HG03196 (cell line): ENCODE measurements at regions not wholly inside any gene's neighbourhood (a gene's known extent, or its start where the extent isn't known, plus 50 kb on each side); places are given as distances from the start of the nearest gene placed in this dataset.

Experiments used
- ATAC-seq: cut with Tn5 transposase; IDR thresholded peaks from one replicate; pipeline ENCODE4 v1.9.1; 2021; ENCODE audit not compliant: unreplicated experiment

DNA sequence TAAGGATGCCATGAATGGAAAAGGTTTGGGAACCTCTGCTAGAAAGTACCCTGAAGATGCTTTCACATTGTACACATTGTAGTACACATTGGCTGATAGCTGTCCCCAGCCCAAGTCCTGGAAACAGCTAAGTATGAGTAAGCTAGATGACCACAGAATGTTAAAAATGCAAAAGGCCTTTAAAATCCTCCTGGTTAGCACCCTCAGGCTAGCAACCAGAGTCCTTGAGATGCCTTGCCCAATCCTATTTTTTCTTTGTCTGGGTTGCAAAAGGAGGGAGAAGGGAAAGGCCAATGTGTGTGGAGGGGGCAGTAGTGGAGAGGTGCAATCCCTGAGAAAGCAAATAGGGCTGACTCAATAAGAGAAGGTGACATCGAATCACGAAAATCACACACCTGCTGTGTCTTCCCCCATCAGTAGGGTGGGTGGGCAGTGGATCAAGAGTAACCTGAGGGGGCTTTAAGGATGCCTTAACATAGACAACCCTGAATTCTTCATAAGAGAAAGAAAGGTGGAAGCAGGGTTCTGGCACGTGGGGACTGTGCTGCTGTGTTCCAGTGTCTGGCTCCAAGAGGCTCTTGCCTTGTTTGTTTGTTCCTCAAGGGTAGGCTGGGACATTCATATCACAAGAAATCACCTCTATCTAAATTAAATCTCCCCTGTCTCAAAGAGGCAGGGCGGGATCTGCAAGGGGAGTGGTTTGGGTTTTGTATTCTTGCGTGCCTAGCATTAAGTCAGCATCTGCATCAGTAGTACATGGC lies 266.2 kb upstream of the PLXNA2 start:
- no peak for ATAC-seq

DNA sequence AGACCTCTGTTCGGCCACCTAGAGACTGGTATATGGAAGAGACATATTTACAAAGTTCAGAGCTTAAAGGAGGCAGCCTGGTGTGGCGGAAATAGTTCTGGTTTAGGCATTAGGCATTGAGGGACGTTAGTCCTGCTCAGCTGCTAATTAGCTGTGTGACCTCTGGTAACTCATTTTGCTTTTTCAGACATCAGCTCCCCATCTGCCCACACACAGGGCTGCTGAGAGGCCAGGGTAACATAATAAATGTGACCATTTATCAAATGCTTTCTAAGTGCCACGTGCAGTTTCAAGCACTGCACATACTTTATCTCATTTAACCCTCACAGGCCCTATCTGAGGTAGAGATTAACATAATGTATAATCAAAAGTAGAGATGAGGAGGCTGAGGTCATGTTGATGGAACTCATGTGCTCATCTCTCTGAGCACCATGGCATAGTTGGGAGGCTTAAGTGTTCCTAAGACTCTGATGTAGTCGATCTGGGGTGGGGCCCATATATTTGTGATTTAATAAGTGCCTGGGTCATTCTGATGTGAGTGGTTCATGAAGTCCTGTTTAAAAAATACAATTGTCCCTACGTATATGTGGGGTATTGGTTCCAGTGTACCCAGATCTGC lies 267.2 kb upstream of the PLXNA2 start:
- no peak for ATAC-seq

DNA sequence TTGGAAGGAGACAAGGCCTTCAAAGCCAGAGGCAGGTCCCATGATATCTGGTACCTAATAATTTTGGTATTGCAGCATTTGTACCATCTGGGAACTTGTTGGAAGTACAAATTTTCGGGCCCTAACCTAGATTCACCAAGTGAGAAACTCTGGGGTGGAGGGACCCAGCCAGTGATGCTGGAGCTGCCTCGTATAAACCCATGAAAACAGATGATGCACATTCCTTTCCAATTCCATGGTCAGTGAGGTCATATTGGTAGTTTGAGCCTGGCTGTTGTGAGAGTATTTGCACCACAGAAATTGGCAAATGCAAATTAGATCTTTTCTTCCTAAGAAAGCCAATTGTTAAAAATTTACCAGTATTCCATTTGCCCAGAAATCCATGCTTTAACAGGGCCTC lies 269.6 kb upstream of the PLXNA2 start:
- no peak for ATAC-seq

DNA sequence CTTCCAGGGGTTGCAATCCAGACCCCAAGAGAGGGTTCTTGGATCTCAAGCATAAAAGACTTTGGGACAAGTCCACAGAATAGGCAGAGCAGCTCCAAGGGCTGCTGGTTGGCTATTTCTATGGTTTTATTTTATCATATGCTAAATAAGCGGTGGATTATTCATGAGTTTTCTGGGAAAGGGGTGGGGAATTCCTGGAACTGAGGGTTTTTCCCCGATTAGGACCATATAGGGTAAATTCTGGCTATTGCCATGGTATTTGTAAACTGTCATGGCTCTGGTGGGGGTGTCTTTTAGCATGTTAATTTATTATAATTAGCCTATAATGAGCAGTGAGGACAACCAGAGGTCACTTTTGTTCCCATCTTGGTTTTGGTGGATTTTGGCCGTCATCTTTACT lies 270.9 kb upstream of the PLXNA2 start:
- ATAC-seq: no peak

DNA sequence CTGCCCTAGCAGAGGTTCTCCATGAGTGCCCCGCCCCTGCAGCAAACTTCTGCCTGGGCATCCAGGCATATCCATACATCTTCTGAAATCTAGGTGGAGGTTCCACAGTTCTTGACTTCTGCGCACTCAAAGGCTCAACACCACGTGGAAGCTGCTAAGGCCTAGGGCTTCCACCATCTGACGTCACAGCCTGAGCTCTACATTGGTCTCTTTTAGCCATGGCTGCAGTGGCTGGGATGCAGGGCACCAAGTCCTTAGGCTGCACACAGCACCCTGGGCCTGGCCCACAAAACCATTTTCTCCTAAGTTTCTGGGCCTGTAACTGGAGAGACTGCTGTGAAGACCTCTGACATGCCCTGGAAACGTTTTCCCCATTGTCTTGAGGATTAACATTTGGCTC lies 272.6 kb upstream of the PLXNA2 start:
- ATAC-seq: no peak

DNA sequence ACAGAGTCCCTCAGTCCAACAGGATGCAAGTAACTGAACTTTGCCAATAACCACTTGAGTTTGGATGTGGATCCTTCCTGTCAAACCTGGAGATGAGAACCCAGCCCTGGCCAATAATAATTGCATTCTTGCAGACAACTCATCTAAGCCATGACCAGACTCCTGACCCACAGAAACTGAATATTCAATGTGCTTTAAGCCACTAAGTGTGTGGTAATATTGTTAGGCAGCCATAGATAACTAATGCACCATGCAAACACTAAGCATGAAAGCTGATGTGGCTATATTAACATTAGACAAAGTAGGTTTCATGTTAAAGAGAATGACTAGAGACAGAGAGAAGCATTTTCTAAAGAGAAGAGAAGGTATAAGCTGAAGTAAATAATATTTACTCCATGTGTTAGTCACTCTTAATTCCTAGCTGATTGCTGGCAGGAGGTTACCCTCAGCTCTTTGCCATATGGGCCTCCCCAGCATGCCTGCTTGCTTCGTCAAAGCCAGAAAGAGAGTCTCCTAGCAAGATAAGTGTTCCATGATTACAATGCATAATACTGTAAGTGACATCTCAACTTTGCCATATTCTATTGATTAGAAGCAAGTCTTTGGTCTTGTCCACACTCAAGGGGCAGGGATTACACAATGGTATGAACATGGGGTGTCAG lies 276.4 kb upstream of the PLXNA2 start:
- no peak for ATAC-seq

DNA sequence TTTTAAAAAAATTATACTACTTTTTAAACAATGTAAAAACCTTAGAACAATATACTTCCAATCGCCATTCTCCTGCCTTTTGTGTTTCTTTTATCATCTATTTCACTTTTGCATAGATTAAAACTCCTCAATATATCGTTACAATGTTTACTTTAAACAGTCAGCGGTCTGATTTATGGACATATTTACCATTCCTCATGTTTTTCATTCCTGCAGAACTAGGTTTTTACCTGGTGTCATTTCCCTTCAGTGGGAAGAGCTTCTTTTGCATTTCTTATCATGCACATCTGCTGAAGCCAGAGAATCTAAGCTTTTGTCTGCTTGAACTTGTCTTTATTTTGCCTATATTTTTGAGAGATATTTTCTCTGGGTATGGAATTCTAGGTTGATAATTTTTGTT lies 277.4 kb upstream of the PLXNA2 start:
- no peak for ATAC-seq

DNA sequence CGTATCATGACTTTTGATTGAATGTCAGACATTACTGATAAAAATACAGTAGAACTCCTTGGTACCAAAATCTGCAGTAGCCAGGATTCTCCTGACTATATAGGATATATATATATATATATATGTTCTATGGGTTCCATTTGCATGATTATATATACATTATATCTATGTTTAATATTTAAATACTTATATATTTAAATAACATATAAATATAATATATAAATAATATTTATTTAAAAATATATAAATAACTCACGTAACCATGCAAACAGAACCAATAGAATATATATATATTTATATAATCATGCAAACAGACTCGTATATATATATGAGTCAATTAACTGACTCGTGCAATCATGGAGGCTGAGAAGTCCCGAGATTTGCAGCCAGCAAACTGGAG lies 278.8 kb upstream of the PLXNA2 start:
- no peak for ATAC-seq

DNA sequence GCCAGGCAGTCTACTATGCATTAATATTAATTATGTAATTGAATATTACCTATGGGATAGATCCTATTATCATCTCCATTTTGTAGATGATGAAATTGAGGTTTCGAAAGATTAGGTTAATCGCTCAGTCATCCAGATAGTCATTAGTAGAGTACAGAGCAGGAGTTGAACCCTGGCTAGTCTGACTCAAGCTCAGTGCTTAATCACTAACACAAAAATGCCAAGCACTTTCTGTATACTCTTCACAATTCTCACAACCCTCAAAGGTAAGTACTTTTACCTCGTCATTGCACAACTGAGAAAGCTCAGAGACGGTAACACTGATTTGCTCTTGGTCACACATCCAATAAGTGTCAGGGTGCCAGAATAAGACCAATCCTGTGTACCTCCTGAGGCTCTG lies 280.2 kb upstream of the PLXNA2 start:
- no peak for ATAC-seq

DNA sequence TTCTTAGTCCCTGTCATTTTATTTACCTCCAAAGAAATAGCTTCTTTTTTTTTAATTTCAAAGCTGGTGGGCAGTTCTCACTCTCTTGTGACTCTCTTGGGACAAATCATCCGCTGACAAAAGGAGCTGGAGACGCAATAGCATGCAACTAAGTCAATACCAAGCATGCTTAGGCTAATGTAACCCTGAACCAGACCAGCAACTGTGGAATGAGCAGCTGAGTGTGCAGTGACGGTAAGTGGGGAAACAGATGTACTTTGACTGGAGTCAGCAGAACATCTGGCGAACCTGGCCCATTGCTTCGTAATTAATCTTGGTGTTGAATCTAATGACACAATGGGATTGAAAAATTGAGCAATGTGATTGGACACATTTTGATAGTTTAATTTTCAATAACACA lies 280.7 kb upstream of the PLXNA2 start:
- no peak for ATAC-seq

DNA sequence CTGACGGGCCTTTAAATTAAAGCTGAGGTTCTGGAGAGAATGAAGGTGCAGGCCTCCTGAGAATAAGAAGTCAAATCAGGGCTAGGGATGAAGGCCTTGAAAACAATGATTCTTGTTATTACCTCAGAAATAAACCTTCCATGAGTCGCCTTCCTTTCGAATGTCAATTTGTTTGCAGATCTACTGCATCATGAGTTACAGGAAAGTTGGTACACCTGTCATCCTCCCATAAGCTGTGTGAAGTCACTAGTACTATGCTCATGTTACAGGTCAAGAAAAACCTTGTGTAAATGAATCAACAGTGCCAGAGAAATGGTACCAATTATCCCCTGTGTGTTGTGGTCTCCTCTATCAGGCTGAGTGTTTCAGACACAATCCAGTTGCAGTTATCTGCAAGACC lies 281.2 kb upstream of the PLXNA2 start:
- no peak for ATAC-seq

DNA sequence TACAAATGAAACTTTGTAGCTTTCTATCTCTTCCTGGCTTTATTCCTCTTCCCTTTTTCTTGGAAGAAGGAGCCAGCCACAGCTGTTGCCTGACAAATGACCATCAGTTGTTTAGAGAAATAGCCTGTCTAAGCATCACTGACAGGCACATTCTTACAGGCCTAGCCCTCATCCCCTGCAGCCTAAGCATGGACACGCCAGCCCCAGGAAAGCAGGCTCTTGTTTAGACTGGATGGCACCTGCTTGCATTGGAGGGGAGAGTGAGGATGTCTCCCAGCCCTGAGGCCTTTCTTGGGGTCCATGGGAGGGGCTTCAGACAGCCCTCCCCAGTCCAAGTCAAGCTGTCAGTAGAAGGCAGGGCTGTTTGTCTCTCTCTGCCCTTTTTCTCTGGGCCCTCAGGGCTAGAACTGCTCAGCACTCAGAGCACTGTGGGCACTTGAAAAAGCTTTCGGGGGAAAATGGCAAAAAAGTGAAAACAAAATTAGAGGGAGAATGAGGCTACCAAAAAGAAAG lies 282.5 kb upstream of the PLXNA2 start:
- no peak for ATAC-seq

DNA sequence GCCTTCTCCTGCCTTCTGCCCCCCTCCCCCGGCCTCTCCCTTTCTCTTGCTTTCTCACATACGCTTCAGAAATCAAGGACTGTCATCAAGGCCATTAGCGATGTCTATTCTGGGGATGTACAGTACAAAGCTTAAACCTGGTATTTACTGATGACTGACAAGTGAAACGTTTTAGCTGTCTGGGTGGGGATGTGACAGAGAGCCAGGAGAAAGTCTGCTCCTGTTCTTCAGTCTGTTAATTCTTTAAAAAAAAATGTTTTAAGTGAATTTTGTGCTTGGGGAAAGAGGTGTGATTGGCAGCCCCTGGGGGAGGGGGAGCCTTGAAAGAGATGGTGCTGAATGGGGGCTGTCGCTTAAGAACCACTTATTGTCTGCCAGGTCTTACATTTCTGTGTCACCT lies 283.0 kb upstream of the PLXNA2 start:
- no peak for ATAC-seq

DNA sequence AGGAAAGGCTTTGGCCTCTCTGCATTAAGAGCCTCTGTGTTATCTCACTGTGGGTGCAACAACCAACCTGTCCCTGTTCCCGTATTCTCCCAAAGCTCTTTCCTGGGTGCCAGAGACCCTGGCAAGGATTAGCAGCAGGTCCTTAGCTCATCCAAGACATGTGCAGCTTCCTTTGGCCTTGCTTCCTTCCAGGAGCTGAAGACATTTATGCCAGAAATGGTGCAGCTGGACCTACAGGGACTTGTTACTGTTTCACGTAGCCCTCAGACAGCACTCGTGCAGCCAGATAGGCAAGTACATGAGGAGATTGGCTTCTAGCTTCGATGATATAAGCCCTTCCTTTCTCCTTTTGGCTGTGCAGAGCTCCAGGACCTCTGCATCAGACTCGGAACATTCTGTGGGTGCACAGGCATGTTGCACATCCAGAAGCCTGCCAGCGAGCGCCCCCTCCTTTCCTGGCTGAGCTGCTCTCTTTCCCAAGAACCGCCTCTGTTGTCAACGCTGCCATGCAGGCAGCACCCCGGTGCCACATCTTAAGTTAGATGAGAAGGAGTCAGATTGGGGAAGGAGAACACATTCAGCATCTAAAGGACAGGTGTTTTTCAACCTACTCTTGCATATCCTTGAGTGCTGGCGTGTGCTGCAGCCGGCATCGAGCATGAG lies 284.5 kb upstream of the PLXNA2 start:
- no peak for ATAC-seq

DNA sequence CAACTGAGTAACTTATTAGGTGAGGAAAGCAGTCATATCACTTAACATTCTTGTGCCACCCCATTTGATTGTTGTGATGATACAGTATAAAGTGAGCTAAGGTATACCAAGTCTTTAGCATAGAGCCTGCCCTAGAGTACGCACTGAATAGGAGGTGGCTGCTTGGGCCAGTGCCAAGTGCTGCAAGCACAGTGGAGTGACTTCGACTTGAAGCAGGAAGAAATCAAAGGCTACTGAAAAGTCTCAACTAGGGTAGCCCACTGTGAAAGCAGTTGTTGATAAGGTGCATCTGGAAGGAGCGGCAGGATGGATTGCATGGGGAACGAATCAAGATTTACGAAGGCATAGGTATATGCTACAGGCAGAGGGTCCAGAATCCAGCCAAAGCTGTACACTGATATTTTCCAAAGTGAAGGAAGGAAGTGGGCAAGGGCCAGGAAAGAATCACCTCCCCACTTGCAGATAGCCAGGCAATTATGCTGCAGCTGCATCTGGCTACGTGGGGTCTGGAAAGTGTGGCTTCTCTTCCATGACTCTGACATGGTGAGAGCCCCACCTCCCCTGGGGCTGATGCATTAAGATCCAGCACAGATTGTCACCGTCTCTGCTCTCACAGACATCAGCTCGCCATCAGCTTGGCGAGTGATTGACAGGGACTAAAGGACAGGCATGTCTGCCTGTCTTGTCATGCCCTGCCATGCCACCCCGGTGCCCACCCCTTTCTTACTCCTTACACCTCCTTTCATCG lies 287.0 kb upstream of the PLXNA2 start:
- ATAC-seq: no peak

DNA sequence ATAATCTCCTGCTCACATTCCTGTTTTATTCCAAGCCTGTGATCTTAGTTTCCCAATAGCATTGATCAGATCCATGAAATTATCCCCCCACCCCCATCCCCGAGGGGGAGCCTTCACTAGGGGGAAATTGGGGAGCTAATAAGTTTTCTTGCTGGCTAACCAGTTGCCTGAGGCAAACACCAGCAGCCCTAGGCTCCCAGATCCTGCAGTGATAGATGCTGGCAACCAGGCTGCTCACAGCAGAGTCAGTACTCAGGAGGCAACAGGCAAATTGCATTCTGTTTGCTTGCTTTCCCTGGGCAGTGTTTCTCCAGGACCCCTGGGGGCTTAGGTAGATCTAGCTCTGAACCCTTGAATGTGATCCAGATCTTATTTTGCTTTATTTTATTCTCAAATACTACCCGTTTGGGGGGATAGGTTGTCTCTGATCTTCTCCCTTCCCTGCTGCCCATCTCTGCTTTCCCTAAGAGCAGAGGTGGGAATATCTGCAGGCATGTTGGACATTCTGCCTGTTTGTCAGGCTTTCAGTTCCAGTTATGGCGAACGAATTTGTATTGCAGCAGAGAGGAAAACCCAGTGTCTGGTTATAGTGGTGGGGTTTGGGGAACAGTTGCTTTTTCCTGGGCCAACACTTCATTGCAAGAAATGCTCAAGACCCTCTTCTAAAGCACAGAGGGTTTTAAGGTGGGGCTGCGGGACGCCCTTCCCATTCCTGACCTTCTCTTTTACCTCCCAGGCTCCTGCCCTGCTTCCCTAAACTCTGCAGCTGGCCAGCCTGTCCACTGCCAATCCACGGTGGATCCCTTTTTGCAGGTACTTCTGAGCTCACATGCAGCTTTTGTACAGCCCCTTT lies 289.8 kb upstream of the PLXNA2 start:
- ATAC-seq: no peak

DNA sequence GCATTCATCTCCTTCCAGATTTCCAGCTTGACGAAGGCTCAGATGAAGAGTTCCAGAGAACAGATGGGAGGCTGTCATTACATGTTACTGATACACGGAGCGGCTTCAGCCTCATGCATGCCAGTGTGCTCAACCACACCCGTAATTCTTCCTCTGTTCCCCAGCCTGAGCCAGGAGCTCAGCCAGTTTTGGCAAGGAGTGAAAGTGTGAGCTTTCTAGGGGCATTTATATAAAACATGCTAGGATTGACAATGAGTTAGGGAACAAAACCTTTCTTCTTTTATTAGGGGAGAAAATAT lies 290.4 kb upstream of the PLXNA2 start:
- ATAC-seq: no peak

DNA sequence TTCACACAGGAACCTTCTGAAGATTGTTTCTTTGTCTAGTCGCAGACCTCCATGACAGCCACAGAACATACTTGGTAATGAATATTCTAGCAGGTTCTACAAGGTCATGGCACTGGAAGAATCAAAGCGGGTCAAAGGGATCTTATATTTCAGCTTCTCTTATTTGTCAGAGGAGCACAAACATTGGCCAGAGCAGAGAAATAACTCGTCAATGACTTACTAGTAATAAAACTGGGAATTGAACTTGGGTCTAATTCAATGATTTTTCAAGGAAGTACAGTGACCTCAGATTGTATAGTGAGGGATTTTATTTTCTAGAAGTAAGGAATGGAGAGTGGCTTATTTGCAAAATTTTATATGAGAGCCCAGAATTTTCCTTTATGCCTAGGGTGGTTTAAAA lies 290.8 kb upstream of the PLXNA2 start:
- ATAC-seq: no peak

DNA sequence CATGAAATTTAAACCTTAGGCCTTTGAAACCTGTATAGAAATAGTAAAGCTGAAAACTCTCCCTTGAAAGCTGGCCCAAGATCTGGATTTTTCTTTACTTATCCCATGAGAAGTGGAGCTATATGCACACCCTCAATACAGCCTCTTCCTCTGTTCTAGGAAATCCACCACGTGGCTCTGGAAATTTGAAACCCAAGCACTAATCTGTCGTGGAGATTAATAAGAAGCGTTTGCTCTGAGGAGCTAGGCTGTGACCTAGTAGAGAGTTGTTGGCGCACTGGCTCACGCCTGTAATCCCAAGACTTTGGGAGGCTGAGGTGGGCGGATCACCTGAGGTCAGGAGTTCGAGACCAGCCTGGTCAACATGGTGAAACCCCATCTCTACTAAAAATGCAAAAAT lies 291.3 kb upstream of the PLXNA2 start:
- ATAC-seq: no peak

DNA sequence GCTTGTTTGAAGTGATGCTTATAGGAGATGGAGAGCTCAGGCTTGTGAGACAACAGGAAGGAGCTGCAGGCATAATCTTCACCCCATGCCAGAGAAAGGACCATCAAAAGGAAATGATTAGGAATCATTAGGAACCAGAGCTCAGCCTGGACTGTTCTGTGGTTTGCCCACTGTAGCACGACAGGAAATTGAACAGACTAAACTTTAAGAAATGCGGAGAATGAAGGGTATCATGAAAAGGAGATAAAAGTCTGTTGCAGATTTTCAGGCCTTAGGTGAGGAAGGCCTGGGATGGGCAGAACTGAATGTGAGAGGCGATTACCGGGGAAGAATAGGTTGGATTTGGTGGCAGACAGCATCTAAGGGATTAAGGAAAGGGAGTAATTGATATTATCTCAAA lies 292.0 kb upstream of the PLXNA2 start:
- no peak for ATAC-seq
